T-helper 2 cell treated with Interferon-gamma antibody and Interleukin-4, amounts not matched to agents 5 μg/mL and 100 μg/mL, for 36 hours (primary cell): ENCODE measurements at regions not wholly inside any gene's neighbourhood (a gene's known extent, or its start where the extent isn't known, plus 50 kb on each side); places are given as distances from the start of the nearest gene placed in this dataset.
A peak's percentile ranks its signal among the peaks of the same experiment; 100 is the strongest.
"Not testable (repeated sequence)": the region's sequence is repeated elsewhere in the genome, so short reads cannot be mapped to it uniquely, and the experiment has no call there.

Experiments used
- DNase-seq: peaks from one replicate; pipeline ENCODE4 v3.0.0; 2021; ENCODE audit warnings: low spot score
- H3K27ac Mint-ChIP-seq: one replicate; pipeline ENCODE4 v1.8.0; 2021; ENCODE audit warnings: mild to moderate bottlenecking, mixed read lengths
- H3K27me3 Mint-ChIP-seq: one replicate; pipeline ENCODE4 v1.8.0; 2021; ENCODE audit warnings: low read depth, mixed read lengths
- H3K36me3 Mint-ChIP-seq: one replicate; pipeline ENCODE4 v1.8.0; 2021; ENCODE audit warnings: low read depth, mixed read lengths
- H3K4me1 Mint-ChIP-seq: one replicate; pipeline ENCODE4 v1.8.0; 2021; ENCODE audit warnings: low read depth, mixed read lengths
- H3K4me3 Mint-ChIP-seq: one replicate; pipeline ENCODE4 v1.8.0; 2022; ENCODE audit warnings: mild to moderate bottlenecking, moderate library complexity, mixed read lengths
- H3K9me3 Mint-ChIP-seq: one replicate; pipeline ENCODE4 v1.8.0; 2021; ENCODE audit warnings: mixed read lengths

GRCh38 chr17:43304792-43305191 lies 71.0 kb upstream of the RNU2-1 start:
- not testable (repeated sequence) for H3K27me3 Mint-ChIP-seq, H3K9me3 Mint-ChIP-seq, H3K4me1 Mint-ChIP-seq, H3K4me3 Mint-ChIP-seq, H3K36me3 Mint-ChIP-seq, DNase-seq, H3K27ac Mint-ChIP-seq

- H3K27me3 Mint-ChIP-seq, H3K4me3 Mint-ChIP-seq, H3K36me3 Mint-ChIP-seq, H3K27ac Mint-ChIP-seq, H3K4me1 Mint-ChIP-seq, DNase-seq, H3K9me3 Mint-ChIP-seq: not testable (repeated sequence)
These were observed 69.3 kb upstream of the RNU2-1 start for GRCh38 chr17:43303049-43303448.

GRCh38 chr17:43299300-43300076 lies 65.7 kb upstream of the RNU2-1 start:
- not testable (repeated sequence) for H3K9me3 Mint-ChIP-seq, H3K36me3 Mint-ChIP-seq, H3K4me3 Mint-ChIP-seq, DNase-seq, H3K4me1 Mint-ChIP-seq, H3K27me3 Mint-ChIP-seq, H3K27ac Mint-ChIP-seq

- not testable (repeated sequence) for H3K27me3 Mint-ChIP-seq, H3K9me3 Mint-ChIP-seq, H3K4me1 Mint-ChIP-seq, H3K27ac Mint-ChIP-seq, DNase-seq, H3K36me3 Mint-ChIP-seq, H3K4me3 Mint-ChIP-seq
These were observed 55.9 kb upstream of the RNU2-1 start for GRCh38 chr17:43289670-43290069.

GRCh38 chr17:43283606-43284005 lies 49.8 kb upstream of the RNU2-1 start:
- H3K27me3 Mint-ChIP-seq, H3K4me3 Mint-ChIP-seq, H3K27ac Mint-ChIP-seq, H3K36me3 Mint-ChIP-seq, H3K4me1 Mint-ChIP-seq, H3K9me3 Mint-ChIP-seq: not testable (repeated sequence)
- peak; percentile 7 for DNase-seq
